Colonic mucosa (tissue), 4 donors: ENCODE measurements at regions not wholly inside any gene's neighbourhood (a gene's known extent, or its start where the extent isn't known, plus 50 kb on each side); places are given as distances from the start of the nearest gene placed in this dataset.

ENCODE experiments used
- DNase-seq: peaks from one replicate; pipeline ENCODE4 v3.0.0-alpha.2; 2020
- H3K27ac ChIP-seq: fragments of 200-600 bp; one replicate; pipeline ENCODE4 v1.8.0; 2021
- H3K27me3 ChIP-seq: fragments of 200-600 bp; one replicate; pipeline ENCODE4 v1.8.0; 2021
- H3K36me3 ChIP-seq: fragments of 200-600 bp; one replicate; pipeline ENCODE4 v1.8.0; 2021
- H3K4me1 ChIP-seq: fragments of 200-600 bp; one replicate; pipeline ENCODE4 v1.8.0; 2021; ENCODE audit warnings: mild to moderate bottlenecking
- H3K4me3 ChIP-seq: fragments of 200-600 bp; one replicate; pipeline ENCODE4 v1.8.0; 2021
- H3K9ac ChIP-seq, 2 donors: one replicate each; pipeline ENCODE4 v1.7.0; 2013; ENCODE audit warnings: control low read depth in 2 of 2, low read depth in 2 of 2, low read length in 2 of 2
- H3K9me3 ChIP-seq: fragments of 200-600 bp; one replicate; pipeline ENCODE4 v1.8.0; 2021
- intact Hi-C: fragments of 100-400 bp; cut with DNase I; formaldehyde crosslinking; loops from one replicate; pipeline ENCODE4 v1.14.1; 2022
- TF ChIP-seq, protein P1 (sequence below): fragments of 200-600 bp; IDR thresholded peaks from one replicate; pipeline ENCODE4 v1.8.0; 2022; ENCODE audit warnings: antibody characterized with exemption, mild to moderate bottlenecking
- donor health status: healthy.
- donor health status: DM: no; HTN: no; CAD: no.
- donor health status: DM: no; HTN: no; CAD: no.

DNA sequence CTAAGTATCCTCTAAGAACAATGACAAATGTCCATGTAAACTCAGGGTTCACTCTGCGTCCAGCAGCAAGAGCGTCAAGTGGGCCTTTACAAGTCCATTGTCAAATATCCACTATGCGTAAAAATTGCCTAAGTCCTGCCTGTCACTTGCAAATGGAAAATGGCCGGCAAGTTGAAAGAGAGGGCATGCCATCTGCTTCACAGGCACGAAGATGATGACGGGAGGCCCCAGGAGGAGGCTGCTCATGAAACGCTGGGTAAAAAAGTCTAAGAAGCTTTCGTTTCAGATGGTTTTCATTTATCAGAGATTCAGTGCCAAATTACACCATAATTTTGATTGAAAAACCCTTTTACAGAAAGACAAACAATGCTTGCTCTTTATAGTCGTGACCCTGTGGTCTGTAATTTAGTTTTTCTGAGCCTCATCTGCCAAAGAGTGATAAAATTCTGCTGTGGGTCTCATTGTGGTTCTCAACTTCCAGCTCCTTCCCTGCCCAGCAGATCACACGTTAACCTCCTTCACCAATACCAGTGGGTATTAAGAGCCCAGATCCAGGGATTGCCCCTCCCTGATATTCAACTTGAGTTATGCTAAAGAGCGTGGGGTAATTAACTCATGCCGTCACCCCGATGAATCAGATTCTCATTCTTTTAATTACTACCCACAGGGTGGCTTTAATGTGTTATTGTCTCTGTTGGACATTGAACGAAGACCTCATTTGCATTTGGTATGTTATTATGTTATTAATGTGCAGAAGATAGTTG is 160.2 kb upstream of the ALKAL2 start:
- H3K36me3 ChIP-seq, result no peaks in the 10 kb centered on the region
- no peaks in the 10 kb centered on the region for H3K27me3 ChIP-seq
- intact Hi-C loops, result no loop called here
- H3K9ac ChIP-seq, result no peak overlapping the region
- no peaks in the 10 kb centered on the region for H3K4me1 ChIP-seq
- no peaks in the 10 kb centered on the region for H3K9me3 ChIP-seq
- TF ChIP-seq, protein P1, sequence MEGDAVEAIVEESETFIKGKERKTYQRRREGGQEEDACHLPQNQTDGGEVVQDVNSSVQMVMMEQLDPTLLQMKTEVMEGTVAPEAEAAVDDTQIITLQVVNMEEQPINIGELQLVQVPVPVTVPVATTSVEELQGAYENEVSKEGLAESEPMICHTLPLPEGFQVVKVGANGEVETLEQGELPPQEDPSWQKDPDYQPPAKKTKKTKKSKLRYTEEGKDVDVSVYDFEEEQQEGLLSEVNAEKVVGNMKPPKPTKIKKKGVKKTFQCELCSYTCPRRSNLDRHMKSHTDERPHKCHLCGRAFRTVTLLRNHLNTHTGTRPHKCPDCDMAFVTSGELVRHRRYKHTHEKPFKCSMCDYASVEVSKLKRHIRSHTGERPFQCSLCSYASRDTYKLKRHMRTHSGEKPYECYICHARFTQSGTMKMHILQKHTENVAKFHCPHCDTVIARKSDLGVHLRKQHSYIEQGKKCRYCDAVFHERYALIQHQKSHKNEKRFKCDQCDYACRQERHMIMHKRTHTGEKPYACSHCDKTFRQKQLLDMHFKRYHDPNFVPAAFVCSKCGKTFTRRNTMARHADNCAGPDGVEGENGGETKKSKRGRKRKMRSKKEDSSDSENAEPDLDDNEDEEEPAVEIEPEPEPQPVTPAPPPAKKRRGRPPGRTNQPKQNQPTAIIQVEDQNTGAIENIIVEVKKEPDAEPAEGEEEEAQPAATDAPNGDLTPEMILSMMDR, result no peak
- no peak overlapping the region for H3K27ac ChIP-seq
- H3K4me3 ChIP-seq, result no peak overlapping the region
- no peak for DNase-seq

DNA sequence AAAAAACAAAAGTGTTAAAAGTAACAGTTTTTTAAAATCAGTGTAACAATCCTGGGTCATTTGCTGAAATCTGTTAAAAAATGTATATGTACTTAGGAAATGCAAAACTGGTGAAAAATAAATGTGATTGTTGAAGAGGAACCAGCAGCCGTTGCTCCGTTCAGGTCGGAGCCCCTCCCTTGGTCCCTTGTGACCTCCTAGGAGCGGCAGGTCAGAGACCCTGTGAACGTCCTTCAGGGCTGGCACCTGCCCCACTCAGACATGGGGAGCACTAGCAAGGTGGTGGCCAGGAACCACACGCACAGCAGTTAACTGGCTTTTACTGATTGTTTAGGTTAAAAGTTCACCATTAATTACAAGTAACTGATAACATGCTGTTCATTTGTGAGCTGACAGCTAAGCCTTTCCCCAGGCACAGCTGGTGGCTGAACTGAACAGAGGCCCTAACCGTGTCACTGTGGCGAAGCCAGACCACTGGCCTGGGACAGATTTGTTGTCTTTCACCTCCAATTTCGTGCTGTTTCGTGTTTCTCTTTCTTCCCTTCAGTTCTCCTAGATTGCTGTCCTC is 159.2 kb upstream of the ALKAL2 start:
- Histone ChIP-seq H3K4me3 (no peak overlapping the region), H3K4me1 (no peaks in the 10 kb centered on the region), H3K27me3 (no peaks in the 10 kb centered on the region), H3K9ac (no peak overlapping the region), H3K9me3 (no peaks in the 10 kb centered on the region), H3K27ac (no peak overlapping the region), H3K36me3 (no peaks in the 10 kb centered on the region)
- TF ChIP-seq, protein P1, result no peak
- intact Hi-C loops, result no loop called here
- DNase-seq, result no peak

DNA sequence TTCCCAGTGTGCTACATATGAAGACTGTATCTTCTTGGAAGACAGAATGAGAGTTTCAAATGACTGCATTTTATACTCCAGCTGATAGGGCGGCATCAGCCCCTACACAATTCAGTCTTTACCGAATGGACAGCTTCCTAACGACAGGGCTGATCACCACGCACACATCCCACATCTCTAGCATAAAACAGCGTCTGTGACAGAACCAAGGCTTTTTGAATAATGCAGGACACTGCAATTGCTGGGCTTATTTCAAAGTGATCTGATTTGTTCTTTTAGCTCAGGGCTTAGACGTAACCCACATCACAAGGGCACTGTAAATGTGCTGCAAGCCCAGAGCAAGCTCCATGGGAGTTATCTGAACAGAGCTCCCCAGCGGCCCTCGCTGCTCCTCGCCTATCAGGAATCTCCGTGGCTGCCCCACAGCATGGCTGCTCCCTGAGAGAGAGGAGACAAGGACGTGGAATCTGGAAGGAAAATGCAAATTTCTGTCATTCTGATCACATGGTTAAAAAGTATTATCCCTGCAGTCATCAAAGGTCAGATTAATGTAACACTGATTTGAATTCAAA is 158.5 kb upstream of the ALKAL2 start:
- Histone ChIP-seq H3K27me3 (no peaks in the 10 kb centered on the region), H3K4me1 (no peaks in the 10 kb centered on the region), H3K9ac (no peak overlapping the region), H3K27ac (no peak overlapping the region), H3K4me3 (no peak overlapping the region), H3K36me3 (no peaks in the 10 kb centered on the region), H3K9me3 (no peaks in the 10 kb centered on the region)
- TF ChIP-seq, protein P1, result no peak
- no peak for DNase-seq
- intact Hi-C loops, result no loop called here

DNA sequence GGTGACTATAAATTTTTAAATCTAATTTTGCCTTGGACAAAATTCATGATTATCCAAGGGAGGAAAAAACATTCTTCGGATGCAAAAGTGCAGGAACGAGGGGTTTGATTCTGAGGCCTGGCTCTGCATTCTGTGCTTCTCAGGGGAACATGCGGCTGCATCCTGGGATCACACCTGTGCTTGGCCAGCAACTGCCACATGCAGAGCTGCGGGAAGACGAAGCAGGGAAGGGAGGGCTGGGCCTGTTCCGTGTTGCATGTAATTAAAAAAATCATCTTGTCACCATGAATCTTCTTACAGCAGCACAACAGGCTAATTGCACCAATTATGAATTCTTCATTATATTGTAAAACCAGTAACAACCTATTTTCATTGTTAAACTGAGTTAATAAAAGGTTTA is 158.0 kb upstream of the ALKAL2 start:
- H3K4me3 ChIP-seq, result no peak overlapping the region
- H3K4me1 ChIP-seq, result no peaks in the 10 kb centered on the region
- H3K9me3 ChIP-seq, result no peaks in the 10 kb centered on the region
- TF ChIP-seq, protein P1, result no peak
- intact Hi-C loops, result no loop called here
- H3K36me3 ChIP-seq, result no peaks in the 10 kb centered on the region
- no peak overlapping the region for H3K9ac ChIP-seq
- no peak overlapping the region for H3K27ac ChIP-seq
- no peaks in the 10 kb centered on the region for H3K27me3 ChIP-seq
- DNase-seq, result no peak

DNA sequence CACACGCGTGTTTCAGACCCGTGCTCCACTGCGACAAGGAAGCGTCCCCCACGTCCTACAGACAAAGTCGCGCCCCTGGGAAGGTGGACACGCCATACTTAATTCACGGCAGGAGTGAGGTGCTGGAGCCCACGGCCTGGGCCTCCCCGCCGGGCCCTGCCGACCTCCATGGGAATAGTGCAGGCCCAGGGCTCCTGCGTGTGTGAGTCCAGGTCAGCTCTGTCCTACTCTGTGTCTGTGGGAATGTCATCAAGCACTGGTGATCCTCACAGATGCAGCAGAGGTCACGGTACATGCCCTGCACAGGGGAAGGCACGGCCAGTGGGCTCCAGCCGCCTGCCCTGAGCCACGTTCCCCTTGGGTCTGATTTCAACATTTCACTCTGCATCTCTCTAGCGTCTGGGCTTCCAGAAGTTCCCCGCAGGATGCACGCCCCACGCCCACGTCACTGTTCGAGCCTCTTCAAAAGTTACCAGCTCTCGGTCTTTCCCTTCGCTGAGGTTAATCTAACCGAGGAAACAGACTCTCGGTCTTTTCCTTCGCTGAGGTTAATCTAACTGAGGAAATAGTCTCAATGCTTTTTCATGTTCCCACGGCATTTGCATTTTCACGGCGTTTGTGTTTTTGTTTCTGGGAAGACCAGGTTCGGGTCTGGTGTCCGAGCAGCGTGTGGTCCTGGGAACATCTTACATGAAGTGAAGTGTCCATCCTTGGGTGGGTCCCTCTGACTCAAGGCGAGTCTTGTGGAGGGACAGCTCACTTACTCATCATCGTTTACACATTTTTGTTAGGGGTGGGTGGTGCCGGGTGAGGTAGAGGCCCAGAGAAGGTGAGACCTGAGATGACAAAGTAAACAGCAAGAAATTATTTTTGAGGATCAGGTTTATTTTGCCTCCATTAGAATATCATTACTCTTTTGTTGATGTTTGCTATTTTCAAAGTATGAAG is 157.3 kb upstream of the ALKAL2 start:
- Histone ChIP-seq H3K4me1 (no peaks in the 10 kb centered on the region), H3K27ac (no peak overlapping the region), H3K9ac (no peak overlapping the region), H3K27me3 (no peaks in the 10 kb centered on the region), H3K4me3 (no peak overlapping the region), H3K36me3 (no peaks in the 10 kb centered on the region), H3K9me3 (no peaks in the 10 kb centered on the region)
- DNase-seq, result no peak
- intact Hi-C loops, result no loop called here
- TF ChIP-seq, protein P1, result no peak
